ENCODE measurements at regions not wholly inside any gene's neighbourhood (a gene's known extent, or its start where the extent isn't known, plus 50 kb on each side); places are given as distances from the start of the nearest gene placed in this dataset.

DNA sequence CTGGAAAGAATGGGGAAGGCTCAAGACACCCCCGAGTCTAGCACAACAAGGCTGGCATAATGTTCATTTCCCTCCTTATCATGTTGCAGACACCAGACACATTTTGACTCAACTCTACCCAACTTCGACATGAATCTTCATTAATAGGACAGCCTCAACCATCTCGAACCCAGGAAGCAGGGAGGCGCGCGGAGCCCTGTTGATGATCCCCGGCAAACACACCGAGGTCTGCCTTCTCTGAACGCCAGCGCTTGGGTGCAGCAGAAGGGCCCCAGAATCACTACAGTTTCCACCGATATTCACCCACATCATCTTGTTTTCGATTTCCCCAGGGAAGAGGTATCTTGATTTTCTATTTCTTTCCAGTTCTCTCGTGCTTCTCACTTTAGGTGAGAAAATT is 563.6 kb downstream of the TCERG1L start:
- ChIA-PET CTCF (ENCODE audit: unreplicated experiment) (no interaction called here), POLR2A (no interaction called here)
- Histone ChIP-seq H3K36me3 (ENCODE audit: insufficient read depth, low read length) (no peaks in the 10 kb centered on the region), H3K27ac (ENCODE audit: low read depth, low read length, poor library complexity, severe bottlenecking) (no peak overlapping the region), H4K20me1 (ENCODE audit: insufficient read depth, low read length) (no peaks in the 10 kb centered on the region), H3K9me2 (ENCODE audit: insufficient read depth, low read length) (no peaks in the 10 kb centered on the region), H3K4me1 (ENCODE audit: insufficient read depth, low read length, poor library complexity, severe bottlenecking) (no peaks in the 10 kb centered on the region), H2AFZ (ENCODE audit: low read length) (no peak overlapping the region), H3K9me3 (ENCODE audit: low read length) (no peaks in the 10 kb centered on the region), H3K4me2 (ENCODE audit: low read length) (no peak overlapping the region), H3K79me2 (ENCODE audit: insufficient read depth, low read depth, low read length) (no peaks in the 10 kb centered on the region), H3K4me3 (ENCODE audit: low read depth, low read length, poor library complexity, severe bottlenecking) (no peak overlapping the region)
- DNase-seq (ENCODE audit: low spot score) = no peak
- no TSS peak for BruUV-seq (replicated peaks)
- TF ChIP-seq, protein P1, sequence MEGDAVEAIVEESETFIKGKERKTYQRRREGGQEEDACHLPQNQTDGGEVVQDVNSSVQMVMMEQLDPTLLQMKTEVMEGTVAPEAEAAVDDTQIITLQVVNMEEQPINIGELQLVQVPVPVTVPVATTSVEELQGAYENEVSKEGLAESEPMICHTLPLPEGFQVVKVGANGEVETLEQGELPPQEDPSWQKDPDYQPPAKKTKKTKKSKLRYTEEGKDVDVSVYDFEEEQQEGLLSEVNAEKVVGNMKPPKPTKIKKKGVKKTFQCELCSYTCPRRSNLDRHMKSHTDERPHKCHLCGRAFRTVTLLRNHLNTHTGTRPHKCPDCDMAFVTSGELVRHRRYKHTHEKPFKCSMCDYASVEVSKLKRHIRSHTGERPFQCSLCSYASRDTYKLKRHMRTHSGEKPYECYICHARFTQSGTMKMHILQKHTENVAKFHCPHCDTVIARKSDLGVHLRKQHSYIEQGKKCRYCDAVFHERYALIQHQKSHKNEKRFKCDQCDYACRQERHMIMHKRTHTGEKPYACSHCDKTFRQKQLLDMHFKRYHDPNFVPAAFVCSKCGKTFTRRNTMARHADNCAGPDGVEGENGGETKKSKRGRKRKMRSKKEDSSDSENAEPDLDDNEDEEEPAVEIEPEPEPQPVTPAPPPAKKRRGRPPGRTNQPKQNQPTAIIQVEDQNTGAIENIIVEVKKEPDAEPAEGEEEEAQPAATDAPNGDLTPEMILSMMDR (conservative IDR thresholded peaks at IDR 0.05; ENCODE audit: low read length) = no peak
- TF ChIP-seq EZH2phosphoT487 (IDR thresholded peaks at IDR 0.05; ENCODE audit: borderline replicate concordance, low read depth, low read length) = no peak
- intact Hi-C loops (cut with micrococcal nuclease; ENCODE audit: unreplicated experiment) = no loop called here

- Histone ChIP-seq H3K4me3 (ENCODE audit: low read depth, low read length, poor library complexity, severe bottlenecking) (no peak overlapping the region), H3K4me2 (ENCODE audit: low read length) (no peak overlapping the region), H3K9me2 (ENCODE audit: insufficient read depth, low read length) (no peaks in the 10 kb centered on the region), H4K20me1 (ENCODE audit: insufficient read depth, low read length) (no peaks in the 10 kb centered on the region), H3K9me3 (ENCODE audit: low read length) (no peaks in the 10 kb centered on the region), H3K36me3 (ENCODE audit: insufficient read depth, low read length) (no peaks in the 10 kb centered on the region), H3K27ac (ENCODE audit: low read depth, low read length, poor library complexity, severe bottlenecking) (no peak overlapping the region), H3K79me2 (ENCODE audit: insufficient read depth, low read depth, low read length) (no peaks in the 10 kb centered on the region), H2AFZ (ENCODE audit: low read length) (no peak overlapping the region), H3K4me1 (ENCODE audit: insufficient read depth, low read length, poor library complexity, severe bottlenecking) (no peaks in the 10 kb centered on the region)
- DNase-seq (ENCODE audit: low spot score) = no peak
- ChIA-PET CTCF (ENCODE audit: unreplicated experiment) (no interaction called here), POLR2A (no interaction called here)
- TF ChIP-seq, protein P1 (conservative IDR thresholded peaks at IDR 0.05; ENCODE audit: low read length) = no peak
- TF ChIP-seq EZH2phosphoT487 (IDR thresholded peaks at IDR 0.05; ENCODE audit: borderline replicate concordance, low read depth, low read length) = no peak
- intact Hi-C loops (cut with micrococcal nuclease; ENCODE audit: unreplicated experiment) = no loop called here
- no TSS peak for BruUV-seq (replicated peaks)
Observed at GRCh38 chr10:130748409-130749057, 563.0 kb downstream of the TCERG1L start.

- intact Hi-C loops (cut with micrococcal nuclease; ENCODE audit: unreplicated experiment) = no loop called here
- BruUV-seq (replicated peaks) = no TSS peak
- no peak for DNase-seq (ENCODE audit: low spot score)
- no peaks in the 10 kb centered on the region for H3K9me3 ChIP-seq (ENCODE audit: low read length)
- CTCF ChIA-PET (ENCODE audit: unreplicated experiment) = no interaction called here
- no peaks in the 10 kb centered on the region for H3K9me2 ChIP-seq (ENCODE audit: insufficient read depth, low read length)
- no peaks in the 10 kb centered on the region for H3K36me3 ChIP-seq (ENCODE audit: insufficient read depth, low read length)
- H3K79me2 ChIP-seq (ENCODE audit: insufficient read depth, low read depth, low read length) = no peaks in the 10 kb centered on the region
- no peaks in the 10 kb centered on the region for H4K20me1 ChIP-seq (ENCODE audit: insufficient read depth, low read length)
- H3K4me3 ChIP-seq (ENCODE audit: low read depth, low read length, poor library complexity, severe bottlenecking) = no peak overlapping the region
- no peak overlapping the region for H3K27ac ChIP-seq (ENCODE audit: low read depth, low read length, poor library complexity, severe bottlenecking)
- POLR2A ChIA-PET = no interaction called here
- TF ChIP-seq, protein P1 (conservative IDR thresholded peaks at IDR 0.05; ENCODE audit: low read length) = no peak
- no peak for TF ChIP-seq EZH2phosphoT487 (IDR thresholded peaks at IDR 0.05; ENCODE audit: borderline replicate concordance, low read depth, low read length)
- no peak overlapping the region for H2AFZ ChIP-seq (ENCODE audit: low read length)
- no peak overlapping the region for H3K4me2 ChIP-seq (ENCODE audit: low read length)
- no peaks in the 10 kb centered on the region for H3K4me1 ChIP-seq (ENCODE audit: insufficient read depth, low read length, poor library complexity, severe bottlenecking)
Observed at GRCh38 chr10:130749911-130750310, 561.6 kb downstream of the TCERG1L start.
